ENCODE measurements at regions not wholly inside any gene's neighbourhood (a gene's known extent, or its start where the extent isn't known, plus 50 kb on each side); places are given as distances from the start of the nearest gene placed in this dataset.

DNA sequence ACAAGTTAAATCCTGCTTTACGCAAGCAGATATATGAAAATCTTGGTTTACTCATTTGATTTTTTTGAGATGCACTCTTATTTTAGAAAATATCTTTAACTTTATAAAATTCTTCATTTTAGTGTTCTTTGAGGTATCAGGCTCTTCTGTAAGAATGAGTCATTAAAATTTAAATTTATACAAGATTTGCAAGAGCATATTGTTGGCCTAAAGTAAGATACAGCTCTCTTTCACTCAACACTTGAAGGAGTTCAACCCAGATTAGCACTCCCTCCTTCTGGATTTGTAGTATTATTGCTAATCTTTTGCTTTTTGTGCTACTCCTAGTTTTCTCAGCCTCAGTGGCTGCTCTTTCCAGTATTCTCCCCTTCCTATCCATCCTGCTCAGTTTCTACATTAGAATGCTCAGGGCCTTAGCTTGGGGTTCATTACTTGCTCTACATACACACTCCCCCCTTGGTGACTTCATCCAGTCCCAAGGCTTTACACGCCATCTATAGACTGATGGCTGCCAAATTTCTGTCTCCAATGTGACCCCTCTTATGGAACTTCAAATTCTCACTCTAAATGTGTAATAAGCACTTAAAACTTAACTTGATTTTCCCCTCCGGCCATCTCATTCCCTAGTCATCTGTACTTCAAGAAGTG is 425.3 kb upstream of the FANCL start:
- DNase-seq, result no peak

DNA sequence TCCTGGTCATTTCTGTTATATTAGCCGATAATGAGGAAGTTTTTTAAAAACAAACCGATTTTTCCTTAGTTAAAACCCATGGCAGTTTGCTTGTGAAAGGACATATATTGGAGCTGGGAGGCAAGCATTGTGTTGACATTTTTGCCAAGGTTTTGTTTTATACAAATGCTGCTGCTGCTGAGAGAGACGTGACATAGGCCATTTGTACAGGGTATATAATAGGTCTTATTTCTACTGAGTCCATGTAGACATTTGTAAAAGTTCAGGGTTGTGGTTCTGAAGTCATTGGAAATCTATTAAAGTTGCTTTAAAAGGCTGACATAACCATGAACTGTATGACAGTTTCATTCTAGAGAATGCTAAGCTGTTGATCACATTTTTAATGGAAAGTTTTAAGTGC is 424.0 kb upstream of the FANCL start:
- DNase-seq, result no peak

DNA sequence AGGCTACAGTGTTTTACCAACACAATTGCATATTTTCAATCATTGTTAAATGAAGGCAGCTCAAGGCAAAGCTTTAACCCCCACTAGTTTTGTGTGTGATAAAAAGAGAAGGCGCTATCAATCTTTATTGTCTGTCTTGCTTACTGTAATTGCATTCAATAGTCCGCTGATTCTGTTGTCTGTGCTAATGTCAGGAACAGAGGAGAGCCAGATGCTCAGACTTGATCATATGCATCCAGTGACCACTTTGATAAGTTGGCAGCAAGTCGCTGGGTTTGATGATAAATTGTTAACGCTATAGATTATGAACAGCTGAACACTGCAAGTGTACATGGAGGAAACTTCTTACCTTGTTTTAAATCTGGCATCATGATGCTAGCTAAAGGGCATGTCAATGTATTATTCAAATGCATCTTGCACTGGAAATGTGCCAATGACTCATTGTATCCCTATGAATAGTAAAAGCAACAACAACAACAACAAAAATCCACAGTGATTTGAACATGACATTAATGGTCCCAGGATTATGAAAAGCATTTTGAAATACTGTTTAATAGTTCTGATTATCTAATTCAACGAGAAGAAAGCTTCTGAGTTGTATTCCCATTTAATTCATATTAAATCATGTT is 423.5 kb upstream of the FANCL start:
- no peak for DNase-seq

DNA sequence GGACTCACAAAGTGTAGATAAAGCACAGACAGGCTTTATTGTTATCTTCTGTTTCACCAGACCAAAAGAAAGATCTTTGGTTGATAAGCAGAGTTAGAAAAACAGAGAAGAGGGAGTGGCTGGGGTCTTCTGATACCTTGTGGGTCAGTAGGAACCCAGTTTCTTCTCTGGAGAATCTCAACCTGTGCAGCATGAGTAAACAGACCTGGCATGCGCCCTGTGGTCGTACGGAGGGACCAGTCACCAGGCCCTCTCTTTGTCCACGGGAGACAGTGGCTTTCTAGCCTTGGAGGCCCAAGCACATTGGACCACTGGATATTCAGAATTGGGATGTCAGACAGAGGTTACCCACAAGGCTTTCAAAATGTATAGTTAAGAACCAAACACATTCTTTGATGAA is 418.9 kb upstream of the FANCL start:
- no peak for DNase-seq

DNA sequence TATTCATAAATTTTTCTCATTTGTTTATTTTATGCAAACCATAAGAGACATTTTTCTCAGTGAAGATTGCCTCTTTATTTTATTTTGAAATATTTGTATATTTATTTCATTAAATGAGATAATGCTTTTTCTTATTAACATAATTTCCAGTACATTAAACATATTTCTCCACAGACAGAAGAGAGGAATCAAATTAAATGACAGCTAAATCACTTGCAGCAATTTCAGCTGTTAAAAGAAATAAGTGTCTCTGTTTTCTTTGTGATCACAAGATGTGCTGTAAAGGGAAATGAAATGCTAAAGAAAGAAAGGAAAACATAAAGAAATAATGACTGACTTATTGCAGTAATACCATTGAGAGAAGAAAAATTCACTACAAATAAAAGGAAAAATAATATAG is 414.0 kb upstream of the FANCL start:
- DNase-seq, result no peak

DNA sequence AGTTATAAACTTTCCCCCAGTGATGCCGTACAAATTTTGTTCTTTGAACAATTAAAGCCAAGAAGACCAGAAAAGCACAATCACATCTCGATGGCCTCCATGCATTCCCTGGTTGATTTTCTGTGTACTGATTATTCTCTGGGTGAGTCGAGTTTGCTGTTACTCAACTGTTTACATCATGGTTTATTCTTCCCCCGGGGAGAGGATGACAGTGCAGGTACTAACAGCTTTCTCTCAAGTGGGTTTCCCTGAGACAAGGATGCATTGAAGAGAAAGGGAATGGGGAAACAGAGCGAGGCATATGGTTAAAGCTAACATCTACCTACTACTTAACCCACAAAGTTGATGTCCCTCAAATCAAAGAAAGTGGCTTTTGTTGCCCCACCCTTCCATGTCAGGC is 410.8 kb upstream of the FANCL start:
- DNase-seq, result no peak

DNA sequence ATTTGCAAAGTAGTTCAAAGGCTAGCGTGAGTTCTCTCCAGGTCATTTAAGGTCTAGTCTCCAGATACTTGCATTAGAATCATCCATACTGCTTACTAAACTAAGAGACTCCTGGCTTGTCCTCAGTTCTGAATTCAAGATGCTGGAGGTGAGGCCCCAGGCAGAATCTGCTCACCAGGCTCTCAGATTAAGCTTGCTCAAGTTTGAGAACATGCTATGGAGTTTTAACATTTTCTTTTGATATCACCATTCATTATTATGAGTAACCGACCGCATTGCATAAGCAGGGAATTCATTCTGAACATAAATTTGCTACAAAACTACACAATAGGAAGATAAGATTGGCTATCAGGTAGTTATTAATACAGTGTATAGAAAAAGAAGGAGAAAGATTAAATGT is 409.7 kb upstream of the FANCL start:
- DNase-seq, result no peak

DNA sequence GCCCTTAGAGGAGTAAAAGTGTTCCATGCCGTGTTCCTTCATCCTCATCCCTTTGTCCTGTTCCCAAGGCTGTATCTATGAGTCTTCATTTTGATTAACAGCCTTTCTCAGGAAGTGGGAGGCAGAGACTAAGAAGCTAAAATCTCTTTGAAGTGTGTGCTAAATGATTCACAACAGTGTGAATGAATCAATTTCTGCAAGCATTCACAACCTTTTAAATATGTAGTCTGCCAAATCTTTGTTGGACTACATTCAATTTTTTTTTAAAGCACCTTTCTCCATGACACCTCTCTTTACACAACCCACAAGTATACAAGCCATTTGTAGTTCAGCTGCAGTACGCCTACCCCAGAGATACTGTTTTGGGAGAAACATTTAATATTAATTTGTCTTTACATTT is 408.6 kb upstream of the FANCL start:
- no peak for DNase-seq

DNA sequence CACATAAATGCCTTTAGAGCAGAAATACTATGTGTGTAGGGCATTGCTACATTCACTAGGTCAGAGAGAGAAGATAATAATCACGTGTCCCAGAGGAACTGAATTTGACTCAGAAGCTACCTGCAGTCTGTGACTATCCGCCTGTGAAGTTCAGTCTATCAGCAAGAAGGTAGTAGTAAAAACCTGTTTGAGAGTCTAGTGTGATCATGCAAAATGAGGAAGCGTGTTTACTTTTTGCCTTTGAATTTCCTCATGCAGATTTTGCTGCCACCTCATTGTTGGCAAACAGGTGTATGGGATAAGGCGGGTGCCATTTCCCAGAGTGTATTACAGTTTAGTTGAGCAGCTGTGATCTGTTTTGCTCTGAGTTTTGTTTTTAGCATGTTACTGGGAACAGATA is 403.9 kb upstream of the FANCL start:
- DNase-seq, result no peak

DNA sequence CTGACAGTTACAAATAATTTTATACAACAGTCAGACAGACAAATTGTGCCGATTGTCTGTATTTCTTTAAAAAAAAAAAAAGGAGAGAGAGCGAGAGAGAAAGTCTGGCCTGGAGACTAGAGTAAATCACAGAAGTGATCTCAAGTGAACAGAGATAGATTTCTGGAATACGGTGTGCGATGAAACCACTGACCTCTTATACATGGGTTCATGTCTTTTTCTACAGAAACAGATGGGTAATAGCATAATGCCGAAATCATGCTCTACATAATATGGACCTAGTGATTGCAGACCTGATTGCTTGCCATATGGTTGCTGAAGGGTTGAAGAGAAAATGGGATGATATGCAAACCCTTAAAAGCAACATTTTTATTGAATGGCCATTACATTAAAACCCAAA is 403.3 kb upstream of the FANCL start:
- no peak for DNase-seq

DNA sequence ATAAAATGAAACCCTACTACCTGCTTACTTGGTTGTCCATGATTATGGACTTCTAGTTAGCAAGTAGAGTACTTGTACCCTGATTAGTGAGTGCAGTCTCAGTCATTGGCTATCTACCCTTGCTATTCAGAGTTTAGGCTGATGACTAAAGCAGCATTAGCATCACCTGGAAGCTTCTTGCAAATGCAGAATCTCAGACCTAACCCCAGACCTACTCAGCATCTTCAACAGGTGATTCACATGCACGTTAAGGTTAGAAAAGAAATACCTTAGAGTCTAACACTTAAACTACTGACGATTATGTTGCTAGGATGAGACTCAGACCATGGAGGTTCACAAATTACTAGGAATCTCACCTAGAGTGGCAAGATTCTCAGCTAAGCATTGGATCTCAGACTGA is 399.9 kb upstream of the FANCL start:
- no peak for DNase-seq

DNA sequence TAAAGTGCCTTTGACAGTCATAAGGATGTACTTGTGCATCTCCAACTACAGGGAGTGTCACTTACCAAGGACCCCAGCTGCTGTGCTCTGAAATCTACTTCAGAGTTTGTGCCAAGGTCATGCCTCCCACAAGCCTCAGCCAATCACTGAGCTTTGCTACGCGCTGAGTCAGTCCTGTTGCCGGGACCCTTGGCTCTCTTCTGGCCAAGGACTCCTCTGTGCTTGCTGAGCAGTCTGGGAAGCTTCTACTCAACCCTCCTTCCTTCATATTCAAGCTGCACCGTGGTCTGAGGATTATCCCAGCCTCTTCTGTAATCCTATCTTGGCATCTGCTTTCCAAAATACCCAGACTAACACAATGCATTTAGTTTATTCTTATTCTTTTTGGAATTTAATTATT is 398.9 kb upstream of the FANCL start:
- DNase-seq, result no peak

DNA sequence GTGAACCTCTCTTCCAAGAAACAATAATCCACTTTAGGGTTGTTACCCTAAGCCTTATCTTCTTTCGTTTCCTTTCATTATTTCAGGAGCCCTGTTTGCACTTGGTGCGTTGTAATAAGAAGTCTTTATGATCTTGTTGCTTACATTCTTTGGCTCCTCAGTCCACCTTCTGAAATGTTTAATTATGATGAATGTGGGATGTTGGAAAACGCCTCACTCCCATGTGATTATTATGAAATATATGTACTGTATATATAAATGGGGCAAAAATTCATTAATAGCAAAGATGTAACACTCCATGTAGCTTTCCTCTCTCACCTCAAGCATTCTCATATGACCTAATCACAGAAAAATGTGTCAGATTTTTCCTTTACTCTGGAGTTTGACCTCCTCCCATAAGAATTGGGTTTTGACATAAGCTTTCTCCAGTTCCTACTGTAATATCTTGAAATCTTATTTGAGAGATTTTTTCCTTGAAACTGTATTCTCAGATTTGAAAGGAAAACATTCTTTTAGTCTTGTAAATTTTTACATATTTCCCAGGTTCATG is 397.2 kb upstream of the FANCL start:
- DNase-seq, result no peak

DNA sequence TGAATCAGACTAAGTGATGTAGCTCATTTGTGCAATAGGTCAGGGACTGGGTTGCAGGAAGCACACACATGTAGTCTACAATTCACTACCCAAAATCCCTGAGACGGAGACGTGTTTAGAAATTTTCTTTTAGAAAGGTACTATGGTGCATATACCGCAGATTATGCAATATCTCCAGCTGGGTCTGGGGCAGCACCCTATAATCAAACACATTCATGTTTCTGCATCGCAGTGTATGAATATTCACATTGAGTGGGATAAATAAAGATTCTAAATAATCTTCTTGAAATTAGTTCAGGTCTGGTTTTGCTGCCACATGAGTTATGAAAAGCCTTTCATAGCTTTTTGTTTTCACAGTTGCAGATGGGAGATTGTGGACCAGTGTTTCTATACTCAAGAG is 395.7 kb upstream of the FANCL start:
- DNase-seq, result no peak

DNA sequence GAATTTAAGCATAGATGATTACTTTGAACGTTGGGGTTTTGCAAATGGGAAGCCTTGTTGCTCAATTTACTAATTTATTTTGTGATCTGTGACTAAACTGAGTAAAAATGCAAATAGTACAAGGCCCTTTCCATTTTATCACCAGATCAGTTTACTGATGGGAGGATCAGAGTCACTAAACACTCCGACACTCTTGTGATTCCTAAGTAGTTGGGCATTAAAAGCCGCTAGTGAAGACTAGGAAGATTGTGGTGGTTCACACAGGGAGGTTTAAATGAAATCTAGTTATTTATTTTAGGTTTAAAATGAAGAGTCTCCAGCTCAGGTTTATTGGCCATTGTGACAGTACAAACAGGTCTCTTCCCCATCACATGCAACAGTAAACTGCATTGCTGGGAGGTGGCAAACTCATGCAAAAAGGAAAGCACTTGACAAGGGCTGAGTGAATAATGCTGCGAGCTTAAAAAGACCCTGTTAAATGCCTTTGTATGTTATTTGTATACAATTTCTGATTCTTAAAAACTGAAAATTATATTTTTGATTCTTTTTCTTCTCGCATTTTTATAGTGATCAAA is 394.8 kb upstream of the FANCL start:
- DNase-seq, result no peak

DNA sequence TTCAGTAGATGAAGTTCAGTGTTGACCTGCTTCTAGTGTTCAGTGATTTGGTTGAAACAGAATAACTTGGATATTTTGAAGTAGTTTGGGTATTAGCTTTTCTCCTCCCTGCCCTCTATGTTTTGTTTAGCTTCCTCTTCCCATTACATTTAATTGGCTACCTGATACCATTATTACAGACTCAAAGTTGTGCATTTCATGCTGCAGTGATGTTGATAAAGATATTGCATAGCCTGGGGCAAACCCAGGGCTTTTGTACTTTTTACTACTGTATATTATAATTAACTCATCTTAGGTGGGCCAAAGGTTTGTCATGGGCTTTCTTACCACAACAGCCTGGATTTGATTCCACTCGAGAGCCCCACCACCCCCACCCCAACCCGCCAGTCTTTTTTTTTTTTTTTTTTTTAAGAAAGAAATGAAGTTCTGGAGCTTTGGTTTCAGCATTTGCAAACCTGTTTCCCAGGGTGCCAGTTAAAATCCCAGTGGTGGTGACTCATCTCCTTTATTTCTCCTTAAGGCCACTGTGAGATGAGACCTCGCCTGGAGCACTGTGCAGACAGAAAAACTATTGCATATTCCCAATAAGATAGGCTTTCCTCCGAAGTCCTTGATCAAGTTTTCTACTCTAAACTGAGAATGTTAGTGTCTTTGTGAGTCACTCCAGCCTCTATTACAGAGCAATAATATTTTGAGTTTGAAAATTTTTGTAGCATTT is 393.7 kb upstream of the FANCL start:
- no peak for DNase-seq

DNA sequence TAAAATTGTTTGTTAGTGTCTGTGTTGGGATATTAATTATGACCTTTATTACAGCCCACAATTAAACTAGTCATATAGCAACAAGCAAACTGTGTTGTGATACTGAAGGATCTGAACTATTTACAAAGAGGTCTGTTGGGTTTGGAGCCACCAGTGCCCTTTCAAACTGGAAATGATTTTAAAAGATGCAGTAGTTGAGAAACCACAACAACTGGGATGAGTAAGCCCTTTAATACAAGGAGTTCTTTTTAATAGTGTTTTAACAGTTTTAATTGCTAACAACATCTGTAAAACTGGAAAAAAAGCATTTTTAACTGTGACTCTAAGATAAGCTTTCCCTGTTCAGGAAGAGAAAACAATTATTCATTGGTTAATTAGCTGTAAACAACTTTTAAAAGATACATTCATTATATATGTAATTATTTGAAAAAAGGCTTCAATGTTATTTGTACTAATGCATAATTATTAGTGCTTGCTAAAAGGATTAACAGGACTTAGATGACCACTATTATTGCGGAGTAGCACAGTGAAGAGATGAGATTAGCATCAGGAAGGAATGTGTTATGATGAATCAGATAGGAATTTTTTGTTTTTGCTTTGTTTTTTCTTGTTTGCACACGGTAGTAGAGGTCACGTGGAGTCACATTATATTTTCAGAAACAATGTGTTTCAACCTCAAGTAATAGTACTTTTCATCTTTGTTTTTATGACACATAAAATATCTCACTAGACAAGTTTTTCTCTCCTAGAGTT is 392.7 kb upstream of the FANCL start:
- DNase-seq, result no peak

DNA sequence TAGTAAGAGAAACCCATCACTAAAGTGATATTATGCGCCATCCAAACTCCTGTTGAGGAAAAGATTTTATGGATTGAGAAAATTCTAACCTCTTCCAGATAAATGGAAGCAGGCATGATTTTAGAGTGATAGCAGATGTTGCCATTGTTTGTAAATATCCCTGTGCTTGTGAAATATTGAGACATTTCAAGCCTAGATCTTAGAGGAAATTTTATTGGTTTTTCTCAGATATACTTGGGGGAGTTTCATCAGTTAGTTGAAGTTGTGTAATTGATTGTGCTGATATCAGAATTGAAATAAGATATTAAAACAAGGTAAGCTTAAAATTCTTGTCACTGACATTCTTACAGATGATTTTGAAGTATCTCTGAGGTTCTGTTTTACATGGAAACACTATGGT is 390.9 kb upstream of the FANCL start:
- no peak for DNase-seq

DNA sequence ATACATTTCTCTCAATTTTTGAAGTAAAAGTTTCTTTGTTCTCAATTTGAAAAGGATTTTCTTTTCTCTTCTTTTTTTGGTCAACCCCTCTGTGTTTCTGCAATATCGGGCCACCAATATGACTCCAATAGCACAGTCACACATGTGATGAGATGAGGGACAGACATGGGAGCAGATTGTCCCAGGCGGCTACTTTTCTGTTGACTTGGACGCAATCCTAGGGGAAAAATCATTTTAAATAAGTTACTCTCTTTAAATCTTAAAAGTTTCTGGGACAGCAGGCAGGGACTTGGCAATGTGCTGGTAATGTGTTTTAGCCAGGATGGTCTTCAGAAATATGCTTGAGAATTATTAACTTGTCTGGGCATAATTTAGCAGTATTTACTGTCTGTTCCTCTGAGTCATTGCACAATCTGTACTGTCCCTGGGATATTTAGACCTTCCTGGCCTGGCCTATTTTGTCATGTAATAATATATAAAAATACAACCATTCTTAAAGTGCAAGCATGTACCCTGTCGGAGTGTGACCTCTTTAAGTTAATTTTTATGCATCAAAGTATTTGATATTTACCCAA is 388.5 kb upstream of the FANCL start:
- no peak for DNase-seq

DNA sequence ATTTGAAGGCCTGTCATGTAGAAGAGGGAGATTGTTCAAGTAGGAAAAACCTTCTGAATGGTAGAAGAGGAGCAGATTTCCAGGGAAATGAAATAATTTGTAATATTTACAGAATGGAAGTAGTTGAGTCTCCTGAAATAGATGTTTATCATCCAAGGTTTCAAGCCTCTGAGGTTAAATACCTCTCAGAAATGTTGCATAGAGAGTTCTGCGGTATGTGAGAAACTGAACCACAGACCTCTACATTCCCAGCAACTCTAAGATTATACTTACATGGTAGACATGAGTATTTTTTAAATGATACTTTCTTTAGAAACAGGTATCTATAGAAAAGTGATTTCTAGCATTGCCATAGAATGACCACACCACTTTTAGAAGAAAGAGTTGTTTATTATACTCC is 379.8 kb upstream of the FANCL start:
- no peak for DNase-seq

DNA sequence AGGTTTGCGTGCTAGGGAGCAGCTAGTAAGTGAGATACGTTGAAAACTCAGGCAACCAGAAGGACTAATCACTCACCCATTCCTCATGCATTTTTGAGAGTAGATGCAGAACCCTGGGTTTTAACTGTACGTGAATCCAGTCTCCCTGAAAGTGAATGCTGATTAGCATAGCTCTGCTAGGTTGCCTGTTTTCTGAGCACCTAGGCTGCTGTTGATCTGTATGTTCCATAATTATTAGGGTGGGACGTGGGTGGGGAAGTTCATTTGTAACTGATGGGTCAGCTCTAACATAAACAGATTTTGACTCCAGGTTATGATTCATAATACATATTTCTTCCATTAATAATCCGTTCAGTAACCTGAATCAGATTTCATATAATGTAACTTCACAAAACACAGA is 379.0 kb upstream of the FANCL start:
- no peak for DNase-seq

DNA sequence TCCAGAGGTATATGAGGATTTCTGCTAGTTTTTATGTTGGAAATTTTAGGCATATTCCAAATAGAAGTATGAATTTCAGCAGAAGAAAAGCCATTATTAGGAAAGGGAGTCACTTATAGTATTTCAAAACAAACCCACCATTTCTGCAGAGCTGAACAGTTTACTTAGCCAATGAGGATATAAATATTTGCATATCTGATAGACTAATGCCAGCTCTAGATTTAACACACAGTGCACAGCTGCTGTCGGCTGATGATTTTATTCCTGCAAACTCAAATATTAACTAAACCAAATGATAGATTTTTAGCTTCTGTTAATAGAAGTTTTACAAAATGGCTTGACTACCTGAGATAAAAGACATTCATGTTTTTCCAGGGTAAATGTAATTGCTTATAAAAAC is 375.8 kb upstream of the FANCL start:
- DNase-seq, result no peak

DNA sequence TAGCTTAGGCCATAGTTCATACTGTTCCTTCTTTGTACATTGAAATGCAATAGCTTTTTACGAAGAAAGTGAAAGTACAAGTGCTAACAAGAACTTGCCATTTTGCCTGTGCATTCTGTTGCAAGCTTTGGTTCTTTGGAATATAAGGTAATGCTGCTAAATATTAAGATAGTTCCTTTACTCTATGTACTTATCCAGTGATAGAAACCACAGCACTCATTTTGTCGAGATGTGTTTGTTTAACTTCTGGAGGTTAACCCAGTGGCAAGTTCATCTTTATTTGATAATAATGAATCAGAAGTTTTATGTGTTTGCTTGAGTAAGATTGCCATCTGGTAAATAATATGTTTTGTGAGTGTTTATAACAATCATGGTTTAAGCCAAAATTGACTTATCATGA is 373.1 kb upstream of the FANCL start:
- DNase-seq, result no peak
